H1 (cell line): ENCODE measurements at regions not wholly inside any gene's neighbourhood (a gene's known extent, or its start where the extent isn't known, plus 50 kb on each side); places are given as distances from the start of the nearest gene placed in this dataset.

Experiments used
- CTCF ChIA-PET: fragments of 300-600 bp; sonication (Branson Sonifier 250); formaldehyde crosslinking; loops from one replicate; lab custom pipeline; 2021; ENCODE audit not compliant: partially characterized antibody; lab: Charles Lee
- POLR2A ChIA-PET: fragments of 300-600 bp; sonication (Branson Sonifier 250); formaldehyde crosslinking; loops from one replicate; lab custom pipeline; 2021; ENCODE audit warnings: inconsistent platforms; ENCODE audit not compliant: partially characterized antibody; lab: Charles Lee
- DNase-seq, 2 experiments: peaks; one replicate each; pipeline versions ENCODE4 v3.0.0 to v3.0.0-alpha.2; 2010 to 2022; ENCODE audit warnings: low spot score in 2 of 2, low read depth in 1 of 2, mixed read lengths in 1 of 2
- FAIRE-seq: peaks from 2 replicates; lab custom pipeline; 2011; peaks lifted over from hg19 to GRCh38; lab: Jason Lieb, UNC
- H2AFZ ChIP-seq: 2 replicates; pipeline ENCODE4 v1.8.1; 2012; ENCODE audit warnings: low read length, inconsistent platforms
- H2AK5ac ChIP-seq: 2 replicates; pipeline ENCODE4 v1.6.1; 2013; ENCODE audit warnings: low read depth, low read length
- H2BK120ac ChIP-seq: replicated peaks from 2 replicates; pipeline ENCODE3; 2013; ENCODE audit warnings: low read depth, low read length, inconsistent platforms
- H2BK12ac ChIP-seq: 2 replicates; pipeline ENCODE4 v1.6.1; 2013; ENCODE audit warnings: low read depth, low read length
- H2BK15ac ChIP-seq: 2 replicates; pipeline ENCODE4 v1.6.1; 2013; ENCODE audit warnings: low read length
- H2BK20ac ChIP-seq: 2 replicates; pipeline ENCODE4 v1.6.1; 2013; ENCODE audit warnings: low read length
- H2BK5ac ChIP-seq: 2 replicates; pipeline ENCODE4 v1.6.1; 2013; ENCODE audit warnings: low read depth, low read length
- H3K14ac ChIP-seq: 2 replicates; pipeline ENCODE4 v1.6.1; 2013; ENCODE audit warnings: inconsistent platforms; ENCODE audit not compliant: insufficient read length
- H3K18ac ChIP-seq: 2 replicates; pipeline ENCODE4 v1.6.1; 2013; ENCODE audit warnings: low read length; ENCODE audit errors: extremely low read depth
- H3K23ac ChIP-seq: 2 replicates; pipeline ENCODE4 v1.6.1; 2013; ENCODE audit warnings: inconsistent platforms; ENCODE audit not compliant: insufficient read length
- H3K23me2 ChIP-seq: 2 replicates; pipeline ENCODE4 v1.6.1; 2013; ENCODE audit warnings: low read depth, low read length
- H3K27ac ChIP-seq: 2 replicates; pipeline ENCODE4 v1.6.1; 2011; ENCODE audit warnings: low read depth, low read length, inconsistent platforms
- H3K27me3 ChIP-seq, 4 experiments: replicated peaks in 1 of 4; 1 replicate in 1 of 4; 2 replicates in 3 of 4; pipeline versions ENCODE4 v1.6.1 to v1.8.1; 2011 to 2013; ENCODE audit warnings: low read length in 3 of 4, mild to moderate bottlenecking in 3 of 4, inconsistent platforms in 2 of 4, mixed read lengths in 2 of 4, moderate library complexity in 1 of 4; ENCODE audit not compliant: control insufficient read depth in 3 of 4, insufficient read depth in 3 of 4; ENCODE audit errors: extremely low read depth in 1 of 4
- H3K36me3 ChIP-seq, 4 experiments: 2 replicates each; pipeline versions ENCODE4 v1.6.1 to v1.8.1; 2011 to 2013; ENCODE audit warnings: mild to moderate bottlenecking in 4 of 4, low read length in 3 of 4, moderate library complexity in 2 of 4, control low read depth in 1 of 4, inconsistent platforms in 1 of 4; ENCODE audit not compliant: insufficient read depth in 4 of 4, control insufficient read depth in 2 of 4
- H3K4ac ChIP-seq: replicated peaks from 2 replicates; pipeline ENCODE3; 2013; ENCODE audit warnings: low read length, low read depth, mixed read lengths, inconsistent platforms; ENCODE audit not compliant: insufficient read length
- H3K4me1 ChIP-seq, 4 experiments: replicated peaks in 1 of 4; 1 replicate in 1 of 4; 2 replicates in 3 of 4; pipeline versions ENCODE4 v1.6.1 to v1.8.1; 2011 to 2013; ENCODE audit warnings: low read length in 3 of 4, inconsistent platforms in 2 of 4, mixed read lengths in 1 of 4; ENCODE audit not compliant: insufficient read depth in 4 of 4, control insufficient read depth in 3 of 4
- H3K4me2 ChIP-seq, 2 experiments: 2 replicates each; pipeline versions ENCODE4 v1.6.1 to v1.8.1; 2011 to 2013; ENCODE audit warnings: low read depth in 2 of 2, low read length in 2 of 2, control low read depth in 1 of 2, inconsistent platforms in 1 of 2, mild to moderate bottlenecking in 1 of 2; ENCODE audit not compliant: insufficient read depth in 1 of 2
- H3K4me3 ChIP-seq, 4 experiments: fragments of 200-600, 300-600 bp in 1 of 4; sonication (generic), shearing (Covaris generic), sonication (Bioruptor Twin) in 1 of 4; 2 replicates each; pipeline versions ENCODE4 v1.5.1 to v1.8.1; 2011 to 2016; ENCODE audit warnings: low read length in 4 of 4, low read depth in 3 of 4, control low read depth in 2 of 4, inconsistent platforms in 2 of 4, mild to moderate bottlenecking in 2 of 4, mixed read lengths in 1 of 4, moderate library complexity in 1 of 4; ENCODE audit not compliant: insufficient read depth in 2 of 4; ENCODE audit errors: extremely low read depth in 1 of 4
- H3K56ac ChIP-seq: replicated peaks from 2 replicates; pipeline ENCODE3; 2013; ENCODE audit warnings: low read depth, mild to moderate bottlenecking, mixed read lengths, low read length, inconsistent platforms; ENCODE audit not compliant: insufficient read length
- H3K79me1 ChIP-seq: 2 replicates; pipeline ENCODE4 v1.6.1; 2013; ENCODE audit warnings: low read depth, low read length, control low read depth
- H3K79me2 ChIP-seq, 2 experiments: 2 replicates each; pipeline versions ENCODE4 v1.6.1 to v1.8.1; 2012 to 2013; ENCODE audit warnings: low read length in 2 of 2, mild to moderate bottlenecking in 2 of 2, inconsistent platforms in 1 of 2; ENCODE audit not compliant: insufficient read depth in 2 of 2, control insufficient read depth in 1 of 2
- H3K9ac ChIP-seq, 4 experiments: replicated peaks in 1 of 4; 1 replicate in 1 of 4; 2 replicates in 3 of 4; pipeline versions ENCODE4 v1.6.1 to v1.8.1; 2011 to 2013; ENCODE audit warnings: low read depth in 3 of 4, low read length in 3 of 4, control low read depth in 2 of 4, mild to moderate bottlenecking in 2 of 4, moderate library complexity in 2 of 4, inconsistent platforms in 1 of 4; ENCODE audit errors: extremely low read depth in 1 of 4
- H3K9me3 ChIP-seq, 2 experiments: 2 replicates each; pipeline versions ENCODE4 v1.6.1 to v1.8.1; 2012 to 2013; ENCODE audit warnings: mild to moderate bottlenecking in 2 of 2, moderate library complexity in 2 of 2, control low read depth in 1 of 2, inconsistent platforms in 1 of 2, low read depth in 1 of 2, low read length in 1 of 2, mixed read lengths in 1 of 2; ENCODE audit not compliant: insufficient read depth in 2 of 2
- H4K20me1 ChIP-seq, 2 experiments: replicated peaks in 1 of 2; 2 replicates each; pipeline versions ENCODE3 to v1.8.1; 2011 to 2013; ENCODE audit warnings: inconsistent platforms in 2 of 2, low read length in 2 of 2, mild to moderate bottlenecking in 1 of 2; ENCODE audit not compliant: insufficient read depth in 2 of 2, control insufficient read depth in 1 of 2
- H4K5ac ChIP-seq: 2 replicates; pipeline ENCODE4 v1.6.1; 2013; ENCODE audit warnings: low read length, low read depth, mixed read lengths, inconsistent platforms; ENCODE audit not compliant: insufficient read length
- H4K8ac ChIP-seq: 2 replicates; pipeline ENCODE4 v1.8.0; 2013; ENCODE audit warnings: mild to moderate bottlenecking, moderate library complexity, low read length, inconsistent platforms; ENCODE audit not compliant: insufficient read depth; ENCODE audit errors: extremely low read depth
- H4K91ac ChIP-seq: replicated peaks from 2 replicates; pipeline ENCODE3; 2013; ENCODE audit warnings: low read length, mixed read lengths, inconsistent platforms; ENCODE audit not compliant: insufficient read length
- CBX8 ChIP-seq: fragments of 300-800, 300-1000 bp; sonication (generic); IDR thresholded peaks from 2 replicates; pipeline ENCODE4 v1.7.1; 2016; ENCODE audit warnings: low read depth, low read length, borderline replicate concordance
- CHD1 ChIP-seq: IDR thresholded peaks from 2 replicates; pipeline ENCODE4 v1.6.1; 2012; ENCODE audit warnings: low read depth, low read length, improper control_type of control experiment
- HDAC2 ChIP-seq, 2 experiments: fragments of 300-600 bp in 1 of 2; sonication (generic) in 1 of 2; IDR thresholded peaks; 2 replicates each; pipeline ENCODE4 v1.6.1; 2011 to 2012; ENCODE audit warnings: low read depth in 2 of 2, low read length in 2 of 2, mild to moderate bottlenecking in 2 of 2, moderate library complexity in 2 of 2, borderline replicate concordance in 1 of 2, inconsistent platforms in 1 of 2
- HDAC6 ChIP-seq: IDR thresholded peaks from one replicate; pipeline ENCODE4 v1.7.1; 2012; ENCODE audit warnings: low read depth, mild to moderate bottlenecking, inconsistent platforms, low read length, moderate library complexity
- RAD21 ChIP-seq, 2 experiments: IDR thresholded peaks in 1 of 2; conservative IDR thresholded peaks in 1 of 2; 2 replicates each; pipeline ENCODE4 v1.6.1; 2011; ENCODE audit warnings: low read depth in 2 of 2, low read length in 2 of 2, improper control_type of control experiment in 1 of 2, inconsistent platforms in 1 of 2, mild to moderate bottlenecking in 1 of 2, moderate library complexity in 1 of 2
- TEAD4 ChIP-seq: IDR thresholded peaks from 2 replicates; pipeline ENCODE4 v1.6.1; 2012; ENCODE audit warnings: low read depth, low read length, inconsistent platforms, mixed read lengths
- WGBS, 2 experiments: shearing (Covaris generic) in 1 of 2; methylation state at CpG; one replicate each; pipeline versions ENCODE4 v1.1.6 to v1.1.7; 2013 to 2015; ENCODE audit warnings: low lambda C conversion rate in 2 of 2, mixed read lengths in 2 of 2, inconsistent platforms in 1 of 2, low coverage in 1 of 2, missing lambda C conversion rate in 1 of 2; ENCODE audit not compliant: insufficient replicate concordance in 2 of 2, insufficient coverage in 1 of 2, insufficient read length in 1 of 2; ENCODE audit errors: extremely low coverage in 1 of 2, missing lambda C conversion rate in 1 of 2; 5-methylcytosine and 5-hydroxymethylcytosine counted together

GRCh38 chr9:118473521-118473920, 769.3 kb downstream of the TLR4 start:
- no peak overlapping the region for H2BK5ac ChIP-seq
- H3K36me3 ChIP-seq, result no peaks in the 10 kb centered on the region
- H2BK15ac ChIP-seq, result no peak overlapping the region
- H3K18ac ChIP-seq, result no peak overlapping the region
- DNase-seq (no peak), FAIRE-seq (peak; percentile 24)
- H3K56ac ChIP-seq, result no peak overlapping the region
- no peak overlapping the region for H2BK12ac ChIP-seq
- no peaks in the 10 kb centered on the region for H3K4me1 ChIP-seq
- WGBS, 2 experiments, result 77 to 100% methylated on average over 1 of the region's 1 CpG
- H4K91ac ChIP-seq, result no peak overlapping the region
- no peaks in the 10 kb centered on the region for H4K20me1 ChIP-seq
- H3K9ac ChIP-seq, result no peak overlapping the region
- ChIA-PET CTCF (no interaction called here), POLR2A (no interaction called here)
- no peaks in the 10 kb centered on the region for H3K23me2 ChIP-seq
- no peak overlapping the region for H4K8ac ChIP-seq
- no peaks in the 10 kb centered on the region for H3K27me3 ChIP-seq
- no peak overlapping the region for H3K23ac ChIP-seq
- no peaks in the 10 kb centered on the region for H3K9me3 ChIP-seq
- H2AFZ ChIP-seq, result no peak overlapping the region
- H2BK20ac ChIP-seq, result no peak overlapping the region
- no peaks in the 10 kb centered on the region for H3K79me2 ChIP-seq
- H3K14ac ChIP-seq, result no peak overlapping the region
- no peak overlapping the region for H3K4ac ChIP-seq
- no peak overlapping the region for H3K27ac ChIP-seq
- H3K4me2 ChIP-seq, result no peak overlapping the region
- H2AK5ac ChIP-seq, result no peak overlapping the region
- H3K4me3 ChIP-seq, result no peak overlapping the region
- TF ChIP-seq RAD21 (IDR thresholded peaks at IDR 0.05 in 1 of 2, conservative IDR thresholded peaks at IDR 0.05 in 1 of 2; ENCODE audit: low read depth in 2 of 2, low read length in 2 of 2) (peak in 1 of 2 experiments; percentile 10; a peak in 1 of 4 replicates), CHD1 (no peak), CBX8 (no peak), TEAD4 (no peak), HDAC2 (IDR thresholded peaks at IDR 0.05; ENCODE audit: borderline replicate concordance in 1 of 2, low read depth in 2 of 2, low read length in 2 of 2) (no peak), HDAC6 (no peak)
- no peak overlapping the region for H2BK120ac ChIP-seq
- H3K79me1 ChIP-seq, result no peaks in the 10 kb centered on the region
- H4K5ac ChIP-seq, result no peak overlapping the region
